ENCODE measurements at regions not wholly inside any gene's neighbourhood (a gene's known extent, or its start where the extent isn't known, plus 50 kb on each side); places are given as distances from the start of the nearest gene placed in this dataset.

GRCh38 chr14:25250516-25250915 lies 200.6 kb upstream of the STXBP6 start:
- TF ChIP-seq REST (IDR thresholded peaks at IDR 0.05; ENCODE audit: insufficient read depth in 1 of 2, low read depth in 2 of 2, low read length in 2 of 2) (no peak), TAF1 (IDR thresholded peaks at IDR 0.05; ENCODE audit: borderline replicate concordance, insufficient read depth, low read length) (no peak), POLR2AphosphoS5 (IDR thresholded peaks at IDR 0.05; ENCODE audit: low read depth, low read length) (no peak), SIN3A (IDR thresholded peaks at IDR 0.05; ENCODE audit: borderline replicate concordance, insufficient read depth, low read length) (no peak), FOXP2 (optimal IDR thresholded peaks at IDR 0.05; ENCODE audit: borderline replicate concordance, extremely low read depth, extremely low read length, insufficient read depth) (no peak)
